GM18520 (cell line): ENCODE measurements at regions not wholly inside any gene's neighbourhood (a gene's known extent, or its start where the extent isn't known, plus 50 kb on each side); places are given as distances from the start of the nearest gene placed in this dataset.
A peak's percentile ranks its signal among the peaks of the same experiment; 100 is the strongest.

Source experiments
- ATAC-seq: cut with Tn5 transposase; IDR thresholded peaks from one replicate; pipeline ENCODE4 v1.9.1; 2021; ENCODE audit not compliant: unreplicated experiment

DNA sequence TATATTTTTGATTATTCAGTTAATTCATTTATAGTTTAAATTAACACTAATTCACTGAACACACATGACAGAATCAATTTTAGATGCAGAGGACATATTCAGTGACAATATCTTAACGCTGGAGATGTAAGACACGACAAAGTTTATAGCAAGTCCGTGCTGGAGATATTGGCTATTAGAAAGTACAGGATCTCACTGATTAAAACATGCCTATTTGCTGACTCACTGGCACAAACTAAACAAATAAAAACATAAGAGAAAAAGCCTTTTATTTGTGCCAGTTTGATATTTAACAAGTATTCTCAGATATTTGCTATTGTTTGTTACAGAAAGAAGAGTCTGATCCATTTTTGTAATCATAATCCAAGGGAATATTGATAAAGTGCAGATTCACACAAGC lies 1122.9 kb upstream of the B3GALT2 start:
- no peak for ATAC-seq

- no peak for ATAC-seq
Observed at GRCh38 chr1:194300776-194301175, 1114.4 kb upstream of the B3GALT2 start.

GRCh38 chr1:194300340-194300739 lies 1113.9 kb upstream of the B3GALT2 start:
- no peak for ATAC-seq

DNA sequence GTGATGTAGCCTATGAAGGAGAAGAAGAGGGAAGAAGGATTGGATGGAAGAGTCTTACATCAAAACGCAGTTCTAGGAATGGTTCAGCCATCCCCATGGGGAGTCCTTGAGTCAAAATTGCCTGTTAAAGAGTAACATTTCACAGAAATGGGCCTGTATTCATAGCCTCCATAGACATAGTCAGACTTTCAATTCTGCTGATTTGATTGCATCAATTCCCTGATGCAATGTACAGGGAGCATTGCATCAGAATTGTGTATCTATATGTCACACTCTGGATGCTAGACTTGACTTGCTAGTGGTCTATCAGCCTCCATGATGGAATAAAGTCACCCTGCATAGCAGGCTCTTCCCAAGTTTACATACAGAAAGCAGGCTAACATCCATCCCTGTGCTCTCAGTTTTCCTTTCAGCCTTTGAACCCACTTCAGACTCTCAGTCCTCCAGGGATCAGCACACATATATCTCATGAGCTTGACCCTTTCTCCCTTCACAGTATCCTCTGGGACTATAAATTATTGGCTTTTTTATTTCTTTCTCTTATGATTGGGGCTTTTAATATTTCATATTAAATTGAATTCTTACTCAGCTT lies 1111.7 kb upstream of the B3GALT2 start:
- ATAC-seq = no peak

- no peak for ATAC-seq
Observed at GRCh38 chr1:194297094-194297493, 1110.7 kb upstream of the B3GALT2 start.

DNA sequence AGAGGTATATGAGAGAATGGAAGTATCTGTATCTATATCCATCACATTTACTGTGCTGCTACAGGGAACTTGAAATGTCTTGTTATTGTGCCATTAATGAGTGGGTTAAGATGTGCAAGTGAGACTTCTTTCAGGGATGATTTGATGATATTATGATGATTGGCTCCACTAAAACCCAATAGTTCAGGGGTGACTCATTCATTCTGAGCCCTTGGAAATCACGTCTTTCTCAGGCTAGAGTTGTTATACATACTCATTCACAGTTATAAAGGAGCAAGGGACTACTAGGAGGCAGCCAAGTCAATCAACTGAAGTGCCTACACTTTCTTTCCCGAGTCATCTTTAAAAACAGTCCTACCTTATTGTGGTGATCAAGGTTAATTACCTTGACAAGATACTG lies 1109.8 kb upstream of the B3GALT2 start:
- ATAC-seq = no peak

- peak; percentile 89 for ATAC-seq
Observed at GRCh38 chr1:194295685-194296084, 1109.3 kb upstream of the B3GALT2 start.

DNA sequence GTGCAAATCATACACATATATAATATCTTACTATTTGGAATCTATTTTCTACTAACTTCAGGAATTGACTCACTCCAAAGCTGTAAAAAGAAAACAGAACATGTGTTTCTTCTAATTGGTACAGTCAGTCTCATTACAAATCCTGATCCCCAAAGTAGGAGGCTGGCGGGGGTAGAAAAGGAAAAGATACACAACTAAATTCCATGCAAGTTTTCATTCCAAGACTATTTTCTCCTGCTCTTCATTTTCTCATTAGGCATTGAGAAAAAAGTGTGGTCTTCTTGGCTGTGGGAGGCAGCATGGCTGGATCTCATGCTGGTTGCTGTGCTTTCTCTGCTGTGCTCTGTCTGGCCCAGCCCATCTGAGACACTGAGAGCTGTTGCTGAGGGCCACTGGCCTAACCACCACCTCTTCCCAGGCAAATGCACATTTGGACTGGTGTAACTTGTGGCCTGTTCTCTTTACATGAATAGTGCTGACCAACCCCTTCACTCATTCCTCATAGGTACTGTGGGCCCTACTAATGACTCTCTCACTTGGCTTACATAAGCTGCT lies 1107.5 kb upstream of the B3GALT2 start:
- no peak for ATAC-seq

DNA sequence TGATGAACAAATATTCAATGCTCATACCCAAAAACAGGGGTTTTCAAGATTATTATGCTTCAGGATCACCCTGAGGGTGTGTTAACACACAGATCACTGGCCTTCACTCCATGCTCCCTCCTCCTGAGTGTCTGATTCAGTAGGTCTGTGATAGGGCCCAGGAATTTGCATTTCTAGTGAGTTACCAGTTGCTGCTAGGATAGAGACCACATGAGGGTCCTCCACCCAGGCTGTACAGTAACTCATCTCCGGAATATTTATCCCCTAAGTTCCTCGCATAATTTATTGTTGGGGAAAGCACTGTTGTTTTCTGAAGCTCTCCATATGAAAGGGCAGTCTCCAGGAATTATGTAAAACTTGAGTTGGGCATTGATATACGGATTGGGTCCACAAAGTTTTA lies 1106.6 kb upstream of the B3GALT2 start:
- ATAC-seq = no peak

DNA sequence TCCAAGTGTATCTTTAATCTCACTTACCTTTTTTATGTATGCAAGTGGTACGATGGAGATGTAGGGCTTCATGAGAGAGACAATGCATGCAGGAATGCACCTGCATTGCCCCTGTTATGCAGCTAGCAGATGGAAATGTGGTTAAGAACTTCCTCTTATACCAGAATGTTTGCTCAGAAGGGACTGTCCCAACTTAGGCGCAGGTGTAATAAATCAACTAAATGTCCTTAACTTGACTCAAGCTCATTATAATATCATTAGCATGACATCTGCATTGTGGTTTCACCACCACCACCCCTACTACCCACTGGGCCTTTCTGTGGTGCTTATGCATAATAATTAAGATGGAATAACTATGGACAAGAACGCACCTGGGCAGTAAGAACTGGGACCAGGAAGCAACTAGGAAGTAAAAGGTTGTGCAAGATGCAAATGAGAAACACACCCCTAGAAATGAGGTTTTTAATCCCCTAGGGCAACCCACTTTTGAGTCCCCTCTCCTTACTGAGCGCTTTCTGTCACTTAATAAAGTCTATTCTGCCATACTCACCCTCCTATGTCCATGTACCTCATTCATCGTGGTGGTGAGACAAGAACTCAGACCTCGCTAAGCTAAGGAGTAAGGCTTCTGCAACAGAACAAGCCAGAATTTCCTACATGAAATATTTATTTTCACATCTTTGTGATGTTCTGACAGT lies 1103.3 kb upstream of the B3GALT2 start:
- ATAC-seq = peak; percentile 95

DNA sequence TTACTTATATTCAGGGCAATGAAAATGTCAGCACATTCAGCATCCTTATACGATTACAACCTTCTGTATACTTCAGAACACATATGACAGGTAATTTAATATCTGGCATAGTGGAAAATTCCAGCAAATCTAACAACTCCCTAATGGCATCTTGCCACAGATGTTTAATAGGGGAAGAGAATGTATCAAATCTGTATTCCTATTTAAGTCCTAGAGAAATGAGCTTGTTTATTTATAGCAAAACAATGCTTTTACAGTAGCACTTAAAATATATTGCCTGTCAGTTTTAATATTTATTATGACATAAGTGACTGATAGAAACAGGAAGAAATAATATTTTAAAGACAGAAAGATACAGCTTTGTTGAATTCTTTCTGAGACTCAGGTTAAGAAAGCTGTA lies 1101.8 kb upstream of the B3GALT2 start:
- no peak for ATAC-seq

DNA sequence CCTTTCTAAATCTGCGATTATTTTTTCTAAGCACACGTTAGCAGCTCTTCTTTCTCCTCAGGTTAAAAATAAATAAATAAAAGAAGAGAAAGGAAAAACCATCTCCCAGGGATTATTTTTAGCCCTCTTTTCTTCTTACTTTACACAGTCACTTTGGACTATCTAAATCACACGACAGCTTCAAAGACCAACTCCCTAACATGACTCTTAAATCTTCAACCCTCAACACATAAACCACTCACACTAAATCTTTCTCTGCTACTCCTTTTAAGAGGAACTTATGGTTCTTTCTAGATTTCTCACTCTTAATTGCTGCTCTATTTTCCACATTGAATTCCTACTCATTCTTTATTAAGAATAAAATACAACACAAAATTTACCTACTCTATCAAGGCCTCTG lies 1095.0 kb upstream of the B3GALT2 start:
- ATAC-seq = no peak

DNA sequence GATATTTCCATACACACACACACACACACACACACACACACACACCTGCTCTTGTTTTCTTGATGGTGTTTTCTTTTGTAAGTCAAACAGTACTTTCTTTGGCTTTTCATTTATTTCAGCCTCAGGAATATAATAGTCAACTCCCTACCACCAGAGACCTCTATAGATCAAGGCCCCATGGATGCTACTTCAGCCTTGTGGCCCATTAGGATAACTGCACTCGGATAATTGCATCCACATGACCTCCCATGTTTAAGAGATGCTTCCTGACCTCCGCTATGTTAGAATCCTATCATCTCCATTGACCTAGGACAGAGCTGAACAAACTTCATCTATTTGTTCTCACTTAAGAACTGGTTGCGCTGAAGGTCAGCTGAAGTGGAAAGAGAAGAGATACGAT lies 1094.0 kb upstream of the B3GALT2 start:
- no peak for ATAC-seq

- ATAC-seq = peak; percentile 48
Observed at GRCh38 chr1:194279975-194280374, 1093.6 kb upstream of the B3GALT2 start.

GRCh38 chr1:194277927-194278326 lies 1091.5 kb upstream of the B3GALT2 start:
- peak; percentile 42 for ATAC-seq

DNA sequence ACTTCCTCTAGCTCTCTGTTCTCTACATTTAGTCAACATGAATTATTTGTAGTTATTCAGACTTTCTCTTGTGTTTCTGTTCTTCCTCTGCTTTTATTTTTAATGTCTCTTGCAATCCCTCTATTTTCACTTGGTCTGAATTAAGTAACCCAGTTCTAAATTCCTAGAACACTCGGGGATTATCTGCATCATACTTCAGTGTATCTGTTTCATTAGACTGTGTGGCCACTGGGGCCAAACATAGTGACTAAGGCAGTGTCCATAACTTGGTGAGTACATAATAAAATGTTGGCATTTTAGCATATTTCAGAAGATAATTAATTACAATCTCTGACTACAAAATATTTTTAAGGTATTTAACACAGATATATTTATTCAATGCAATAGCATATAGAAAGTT lies 1087.2 kb upstream of the B3GALT2 start:
- no peak for ATAC-seq

DNA sequence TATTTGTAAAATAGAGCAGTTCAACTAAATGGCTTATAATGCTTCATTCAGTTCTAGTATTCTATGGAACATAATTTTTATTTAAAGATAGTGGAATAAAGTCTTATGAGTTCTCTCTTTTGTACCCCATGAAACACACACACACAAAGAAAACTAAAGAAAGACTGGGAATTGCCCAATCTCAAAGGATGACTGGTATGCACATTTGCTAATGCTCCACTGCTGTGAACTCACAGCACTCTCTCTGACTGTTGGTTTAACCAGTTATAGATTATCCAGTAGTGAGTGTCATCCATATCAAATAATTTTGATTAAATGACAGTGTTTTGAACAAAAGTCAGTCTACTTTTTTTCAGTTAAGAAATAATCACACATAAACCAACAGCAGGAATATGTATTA lies 1082.4 kb upstream of the B3GALT2 start:
- ATAC-seq = no peak

DNA sequence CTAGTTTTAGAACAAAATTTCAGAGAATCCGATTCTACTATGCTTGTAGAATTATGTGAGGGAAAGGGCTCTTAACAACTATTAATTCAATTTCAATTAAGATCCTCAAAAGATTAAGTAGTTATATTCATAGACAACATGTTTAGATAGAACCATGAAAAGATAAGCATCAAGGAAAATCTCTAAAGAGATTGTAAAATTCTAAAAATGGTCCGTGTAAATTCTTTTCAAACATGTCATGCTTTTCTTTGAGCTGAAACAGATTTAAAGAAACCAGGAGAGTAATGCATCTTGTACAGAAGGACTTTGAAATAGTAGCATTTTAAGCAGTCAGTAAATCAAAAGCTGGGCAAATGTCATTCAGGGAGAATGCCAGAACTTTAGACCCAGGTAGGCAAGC lies 1080.6 kb upstream of the B3GALT2 start:
- no peak for ATAC-seq

DNA sequence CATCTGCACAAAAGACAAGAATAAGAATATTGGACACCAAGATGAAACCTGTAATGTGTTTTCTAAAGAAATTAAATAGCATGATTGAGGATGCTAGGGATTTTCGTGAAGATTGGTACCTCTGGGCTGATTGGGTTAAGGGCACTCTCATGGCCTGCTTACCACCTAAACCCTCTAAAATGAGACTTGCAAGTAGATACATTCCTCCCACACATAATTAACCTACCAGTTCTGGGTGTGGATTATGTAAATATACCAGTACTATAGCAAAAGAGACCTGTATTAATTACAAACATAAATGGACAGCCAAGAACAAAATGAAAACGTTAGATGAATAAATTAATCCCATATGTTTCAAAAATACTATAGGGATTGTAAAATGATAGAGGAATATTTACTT lies 1069.6 kb upstream of the B3GALT2 start:
- no peak for ATAC-seq

DNA sequence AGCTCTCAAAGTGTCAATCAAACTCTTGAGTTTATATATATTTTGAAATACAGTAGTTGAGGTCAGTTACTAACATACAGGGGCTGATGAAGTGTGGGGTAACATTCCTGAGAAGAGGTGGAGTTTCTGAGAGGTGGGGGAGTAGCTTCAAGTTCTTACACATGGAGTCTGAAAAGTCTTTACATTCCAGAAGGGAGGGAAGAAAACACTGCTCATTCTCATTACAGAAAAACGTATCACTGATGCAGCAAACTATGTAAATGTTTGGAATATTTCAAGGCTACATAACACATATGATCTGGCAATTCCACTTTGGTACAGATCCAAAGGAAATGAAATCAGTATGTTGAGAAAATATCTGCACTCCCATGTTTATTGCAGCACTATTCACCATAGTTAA lies 1065.8 kb upstream of the B3GALT2 start:
- no peak for ATAC-seq

GRCh38 chr1:194241215-194241614 lies 1054.8 kb upstream of the B3GALT2 start:
- ATAC-seq = no peak

- no peak for ATAC-seq
Observed at GRCh38 chr1:194233069-194233468, 1046.7 kb upstream of the B3GALT2 start.
